Right atrium auricular region (tissue), 2 donors: ENCODE measurements at regions not wholly inside any gene's neighbourhood (a gene's known extent, or its start where the extent isn't known, plus 50 kb on each side); places are given as distances from the start of the nearest gene placed in this dataset.
A peak's percentile ranks its signal among the peaks of the same experiment; 100 is the strongest.
"Not testable (repeated sequence)": the region's sequence is repeated elsewhere in the genome, so short reads cannot be mapped to it uniquely, and the experiment has no call there.

ENCODE experiments used
- DNase-seq: peaks from one replicate; pipeline ENCODE4 v3.0.0-alpha.2; 2019; ENCODE audit warnings: low spot score
- H3K27ac ChIP-seq, 2 donors: fragments of 200-600 bp; sonication (generic); 1 replicate in 1 of 2; 2 replicates in 1 of 2; pipeline ENCODE4 v1.5.1; 2016 to 2019
- H3K27me3 ChIP-seq, 2 donors: fragments of 200-600 bp; sonication (generic); one replicate each; pipeline versions ENCODE4 v1.5.1 to v1.6.0; 2017 to 2019
- H3K36me3 ChIP-seq: fragments of 200-600 bp; sonication (generic); one replicate; pipeline ENCODE4 v1.5.1; 2016
- H3K4me1 ChIP-seq, 2 donors: fragments of 200-600 bp; sonication (generic); one replicate each; pipeline versions ENCODE4 v1.5.1 to v1.6.0; 2017 to 2019
- H3K4me3 ChIP-seq, 2 donors: fragments of 200-600 bp; sonication (generic); 1 replicate in 1 of 2; 2 replicates in 1 of 2; pipeline ENCODE4 v1.5.1; 2017 to 2019; ENCODE audit warnings: mild to moderate bottlenecking in 1 of 2, moderate library complexity in 1 of 2
- H3K9me3 ChIP-seq, 2 donors: fragments of 200-600 bp; sonication (generic); one replicate each; pipeline ENCODE4 v1.5.1; 2019
- CTCF ChIP-seq, 2 donors: fragments of 200-600 bp; sonication (generic); IDR thresholded peaks; one replicate each; pipeline ENCODE4 v1.5.1; 2019; ENCODE audit warnings: antibody characterized with exemption in 2 of 2

DNA sequence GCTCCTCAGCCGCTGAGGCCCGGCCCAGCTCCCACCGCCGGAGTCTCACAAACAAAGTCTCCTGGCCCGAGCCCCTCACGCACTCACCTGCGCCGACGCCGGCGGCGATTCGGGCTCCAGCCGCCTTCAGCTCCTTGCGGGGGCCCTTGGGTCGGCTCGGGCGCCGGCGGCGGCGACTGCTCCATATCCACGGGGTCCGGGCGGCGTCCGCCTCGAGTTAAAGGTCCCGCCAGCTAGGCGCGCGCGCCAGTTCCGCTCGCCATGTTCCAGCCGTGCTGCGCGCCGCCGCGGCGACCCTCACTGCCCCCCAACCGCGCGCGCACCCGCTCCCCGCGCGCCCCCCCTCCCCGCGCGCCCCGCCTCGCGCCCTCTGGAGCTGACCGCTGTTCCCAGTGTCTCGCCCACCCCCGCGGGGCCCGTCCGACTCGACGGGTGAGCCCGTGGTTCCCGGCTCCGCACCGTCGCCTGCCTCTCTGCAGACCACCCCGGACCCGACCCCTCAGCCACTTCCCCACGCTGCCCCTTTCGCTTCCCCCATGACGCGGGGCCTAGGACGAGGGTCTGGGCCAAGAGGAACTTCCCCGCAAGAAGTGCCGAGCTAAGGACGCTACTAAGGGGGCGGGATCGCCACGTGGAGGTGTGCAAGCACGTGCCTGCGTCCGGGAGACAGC is 396.1 kb downstream of the ZNF33B start:
- Histone ChIP-seq H3K4me3 (peak overlapping the region in 1 of 2 donors; percentile 30), H3K27me3 (no peaks in the 10 kb centered on the region), H3K9me3 (no peaks in the 10 kb centered on the region), H3K4me1 (no peaks in the 10 kb centered on the region), H3K27ac (no peak overlapping the region), H3K36me3 (no peaks in the 10 kb centered on the region)
- no peak for TF ChIP-seq CTCF (IDR thresholded peaks at IDR 0.05)
- no peak for DNase-seq

- H3K36me3 ChIP-seq, H3K9me3 ChIP-seq, DNase-seq, H3K27ac ChIP-seq, H3K4me1 ChIP-seq, H3K4me3 ChIP-seq, H3K27me3 ChIP-seq: not testable (repeated sequence)
Observed at GRCh38 chr10:42236401-42236800, 402.0 kb downstream of the ZNF33B start.

DNA sequence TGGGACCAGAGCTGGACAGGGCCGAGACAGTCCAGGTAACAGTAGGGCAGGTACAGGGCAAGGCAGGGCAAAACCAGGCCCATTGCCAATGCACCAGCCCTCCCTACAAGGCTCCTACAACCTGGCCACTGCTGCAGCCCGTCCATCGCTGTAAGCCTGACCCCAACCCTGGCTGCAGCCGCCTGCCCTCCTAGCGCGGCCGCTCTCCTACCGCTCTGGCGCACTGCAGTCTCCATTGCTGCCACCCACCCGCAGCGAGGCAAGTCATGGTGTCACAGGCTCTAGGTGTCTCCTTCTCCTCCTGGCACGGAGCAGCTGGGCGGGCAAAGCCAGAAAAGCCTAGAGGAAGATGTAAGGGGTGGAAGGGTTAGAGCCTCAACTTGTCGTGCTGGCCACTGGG is 402.6 kb downstream of the ZNF33B start:
- not testable (repeated sequence) for H3K27me3 ChIP-seq, H3K36me3 ChIP-seq, DNase-seq, H3K4me3 ChIP-seq, H3K27ac ChIP-seq, H3K9me3 ChIP-seq, H3K4me1 ChIP-seq

DNA sequence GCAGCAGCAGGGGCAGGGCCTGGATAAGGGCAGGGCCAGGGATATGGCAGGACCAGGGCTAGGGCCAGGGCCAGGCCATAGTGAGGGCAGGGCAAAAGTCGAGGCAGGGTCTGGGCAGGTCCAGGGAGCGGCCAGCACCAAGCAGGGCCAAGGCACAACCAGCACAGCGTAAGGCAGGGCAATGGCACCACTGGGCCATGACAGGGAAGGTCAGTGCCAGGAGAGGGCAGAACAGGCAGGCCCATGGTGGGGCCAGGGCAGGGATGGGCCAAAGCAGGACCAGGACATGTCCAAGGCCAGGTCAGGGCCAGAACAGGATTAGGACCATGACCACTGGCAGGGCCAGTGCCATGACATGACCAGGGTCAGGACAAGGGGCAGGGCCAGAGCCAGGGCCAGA is 403.1 kb downstream of the ZNF33B start:
- H3K27ac ChIP-seq, H3K27me3 ChIP-seq, H3K4me1 ChIP-seq, H3K36me3 ChIP-seq, H3K4me3 ChIP-seq, DNase-seq, H3K9me3 ChIP-seq: not testable (repeated sequence)

- H3K36me3 ChIP-seq, H3K9me3 ChIP-seq, H3K27ac ChIP-seq, H3K27me3 ChIP-seq, H3K4me1 ChIP-seq, DNase-seq, H3K4me3 ChIP-seq: not testable (repeated sequence)
Observed at GRCh38 chr10:42234506-42234905, 403.9 kb downstream of the ZNF33B start.

DNA sequence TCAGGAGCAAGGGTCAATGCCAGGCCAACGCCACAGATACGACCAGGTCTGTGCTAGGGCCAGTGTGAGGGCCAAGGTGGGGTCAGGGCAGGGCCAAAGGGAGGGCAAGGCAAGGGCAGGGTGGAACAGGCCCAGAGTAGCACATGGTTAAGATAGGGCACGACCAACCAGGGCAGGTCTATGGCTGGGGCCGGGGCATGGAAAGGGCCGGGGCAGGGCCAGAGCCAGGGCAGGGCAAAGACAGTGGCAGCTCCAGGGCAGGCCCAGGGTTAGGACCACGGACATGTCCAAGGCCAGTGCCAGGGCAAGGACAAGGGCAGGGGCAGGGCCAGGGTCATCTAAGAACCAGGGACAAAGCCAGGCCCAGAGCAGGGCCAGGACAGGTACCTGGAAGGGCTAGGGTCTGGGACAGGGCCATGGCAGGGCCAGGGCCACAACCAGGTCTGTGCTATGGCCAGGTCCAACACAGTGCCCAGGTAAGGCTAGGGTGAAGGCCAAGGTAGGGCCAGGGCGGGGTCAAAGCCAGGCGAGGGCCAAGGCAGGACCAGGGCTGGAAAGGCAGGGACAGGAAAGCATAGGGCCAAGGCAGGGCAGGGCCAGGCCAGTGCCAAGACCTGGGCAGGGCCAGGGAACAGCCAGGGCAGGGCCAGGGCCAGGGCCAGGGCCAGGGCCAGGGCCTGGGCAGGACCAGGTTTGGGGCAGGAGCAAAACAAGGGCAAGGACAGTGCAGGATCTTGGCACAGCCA is 404.7 kb downstream of the ZNF33B start:
- H3K4me1 ChIP-seq, H3K4me3 ChIP-seq, H3K36me3 ChIP-seq, DNase-seq, H3K27ac ChIP-seq, H3K27me3 ChIP-seq, H3K9me3 ChIP-seq: not testable (repeated sequence)

DNA sequence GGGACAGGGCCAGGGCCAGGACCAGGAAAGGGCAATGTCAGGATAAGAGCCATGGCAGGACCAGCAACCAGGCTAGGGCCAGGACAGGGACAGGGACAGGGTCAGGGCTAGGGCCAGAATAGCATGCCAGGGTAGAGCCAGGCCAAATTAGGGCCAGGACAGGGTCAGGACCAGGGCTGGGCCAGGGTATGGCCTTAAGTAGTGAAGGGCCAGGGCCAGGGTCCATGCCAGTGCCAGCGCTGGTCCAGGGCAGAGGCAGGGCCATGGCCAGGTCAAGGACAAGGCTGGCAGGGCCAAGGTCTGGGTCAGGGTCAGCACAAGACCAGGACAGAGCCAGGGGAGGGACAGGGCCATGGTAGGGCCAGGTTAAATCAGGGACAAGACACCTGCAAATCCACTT is 405.4 kb downstream of the ZNF33B start:
- not testable (repeated sequence) for DNase-seq, H3K36me3 ChIP-seq, H3K27me3 ChIP-seq, H3K4me3 ChIP-seq, H3K27ac ChIP-seq, H3K4me1 ChIP-seq, H3K9me3 ChIP-seq

DNA sequence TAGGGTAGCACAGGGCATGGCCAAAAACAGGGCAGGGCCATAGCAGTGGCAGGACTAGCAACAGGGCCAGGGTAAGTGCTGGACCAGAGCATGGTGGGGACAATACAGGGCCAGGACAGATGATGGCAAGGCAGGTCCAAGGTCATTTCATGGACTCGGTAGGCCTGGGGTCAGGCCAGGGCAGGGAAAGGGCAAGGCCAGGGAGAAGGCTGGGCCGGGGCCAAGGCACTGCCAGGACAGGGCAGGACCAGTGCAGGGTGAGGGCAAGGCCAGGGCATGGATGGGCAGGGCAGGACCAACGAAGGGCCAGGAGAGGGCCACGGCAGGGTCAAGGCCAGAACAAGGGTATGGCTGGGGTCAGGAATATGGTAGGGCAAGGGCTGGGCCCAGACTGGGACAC is 407.6 kb downstream of the ZNF33B start:
- H3K4me1 ChIP-seq, H3K4me3 ChIP-seq, DNase-seq, H3K9me3 ChIP-seq, H3K36me3 ChIP-seq, H3K27ac ChIP-seq, H3K27me3 ChIP-seq: not testable (repeated sequence)

DNA sequence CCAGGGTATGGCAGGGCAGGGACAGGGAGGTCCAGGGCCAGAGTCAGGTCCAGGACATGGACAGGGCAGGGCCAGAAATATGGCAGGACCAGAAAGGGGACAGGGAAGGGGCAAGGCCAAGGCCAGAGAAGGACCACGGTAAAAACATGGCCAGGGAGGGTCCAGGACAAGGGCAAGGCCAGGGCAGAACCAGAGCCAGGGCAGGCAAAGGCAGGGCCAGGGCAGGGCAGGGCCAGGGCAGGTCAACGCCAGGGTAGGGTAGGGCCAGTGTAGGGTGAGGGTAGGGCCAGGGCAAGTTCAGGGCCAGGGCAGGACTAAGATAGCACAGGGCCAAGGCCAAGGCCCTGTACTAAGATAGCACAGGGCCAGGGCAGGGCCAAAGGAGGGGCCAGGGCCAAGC is 408.3 kb downstream of the ZNF33B start:
- not testable (repeated sequence) for H3K27ac ChIP-seq, H3K4me3 ChIP-seq, DNase-seq

GRCh38 chr10:42227859-42228258 is 410.5 kb downstream of the ZNF33B start:
- H3K27me3 ChIP-seq, DNase-seq, H3K27ac ChIP-seq, H3K4me1 ChIP-seq, H3K9me3 ChIP-seq, H3K36me3 ChIP-seq, H3K4me3 ChIP-seq: not testable (repeated sequence)

More for the DNA sequence above, 408.3 kb downstream of the ZNF33B start:
- H3K36me3 ChIP-seq, H3K4me1 ChIP-seq, H3K9me3 ChIP-seq, H3K27me3 ChIP-seq: not testable (repeated sequence)

GRCh38 chr10:42193588-42193987 is 444.8 kb downstream of the ZNF33B start:
- H3K27ac ChIP-seq, H3K4me3 ChIP-seq, H3K36me3 ChIP-seq, H3K27me3 ChIP-seq, DNase-seq, H3K4me1 ChIP-seq, H3K9me3 ChIP-seq: not testable (repeated sequence)
